ENCODE measurements at regions not wholly inside any gene's neighbourhood (a gene's known extent, or its start where the extent isn't known, plus 50 kb on each side); places are given as distances from the start of the nearest gene placed in this dataset.

- TF ChIP-seq CTCF (IDR thresholded peaks at IDR 0.05) (no peak), EP300 (IDR thresholded peaks at IDR 0.05) (no peak), POLR2A (IDR thresholded peaks at IDR 0.05) (no peak)
These were observed 92.6 kb downstream of the YTHDF1 start for GRCh38 chr20:63123331-63123741.
